ENCODE measurements at regions not wholly inside any gene's neighbourhood (a gene's known extent, or its start where the extent isn't known, plus 50 kb on each side); places are given as distances from the start of the nearest gene placed in this dataset.

GRCh38 chr2:5933669-5934068 lies 241.5 kb downstream of the SOX11 start:
- ChIA-PET POLR2A (no interaction called here), CTCF (no interaction called here)

GRCh38 chr2:5937321-5937720 lies 245.1 kb downstream of the SOX11 start:
- CTCF ChIA-PET = no interaction called here
- no peak for DNase-seq (ENCODE audit: low read depth, low spot score)
- TF ChIP-seq CTCF (IDR thresholded peaks at IDR 0.05; ENCODE audit: insufficient read depth, low read length, missing control alignments) = no peak
- no peak overlapping the region for H3K4me3 ChIP-seq (ENCODE audit: low read depth, low read length)
- POLR2A ChIA-PET = no interaction called here

More at GRCh38 chr2:5933669-5934068, 241.5 kb downstream of the SOX11 start:
- no peak overlapping the region for H3K4me3 ChIP-seq (ENCODE audit: low read depth, low read length)
- no peak for DNase-seq (ENCODE audit: low read depth, low spot score)
- no peak for TF ChIP-seq CTCF (IDR thresholded peaks at IDR 0.05; ENCODE audit: insufficient read depth, low read length, missing control alignments)

GRCh38 chr2:5937851-5938565 lies 245.8 kb downstream of the SOX11 start:
- H3K4me3 ChIP-seq (ENCODE audit: low read depth, low read length) = no peak overlapping the region
- DNase-seq (ENCODE audit: low read depth, low spot score) = no peak
- POLR2A ChIA-PET = no interaction called here
- TF ChIP-seq CTCF (IDR thresholded peaks at IDR 0.05; ENCODE audit: insufficient read depth, low read length, missing control alignments) = no peak
- CTCF ChIA-PET = no interaction called here

GRCh38 chr2:5938566-5938896 lies 246.3 kb downstream of the SOX11 start:
- POLR2A ChIA-PET = no interaction called here
- CTCF ChIA-PET = no interaction called here

GRCh38 chr2:5939553-5939952 lies 247.4 kb downstream of the SOX11 start:
- no peak for TF ChIP-seq CTCF (IDR thresholded peaks at IDR 0.05; ENCODE audit: insufficient read depth, low read length, missing control alignments)
- DNase-seq (ENCODE audit: low read depth, low spot score) = no peak
- H3K4me3 ChIP-seq (ENCODE audit: low read depth, low read length) = no peak overlapping the region
- ChIA-PET CTCF (no interaction called here), POLR2A (no interaction called here)

More at GRCh38 chr2:5938566-5938896, 246.3 kb downstream of the SOX11 start:
- H3K4me3 ChIP-seq (ENCODE audit: low read depth, low read length) = no peak overlapping the region
- no peak for DNase-seq (ENCODE audit: low read depth, low spot score)
- no peak for TF ChIP-seq CTCF (IDR thresholded peaks at IDR 0.05; ENCODE audit: insufficient read depth, low read length, missing control alignments)

- ChIA-PET POLR2A (no interaction called here), CTCF (no interaction called here)
- no peak overlapping the region for H3K4me3 ChIP-seq (ENCODE audit: low read depth, low read length)
- no peak for TF ChIP-seq CTCF (IDR thresholded peaks at IDR 0.05; ENCODE audit: insufficient read depth, low read length, missing control alignments)
- no peak for DNase-seq (ENCODE audit: low read depth, low spot score)
These were observed 248.7 kb downstream of the SOX11 start for GRCh38 chr2:5940596-5941535.
